K562 (cell line): ENCODE measurements at regions not wholly inside any gene's neighbourhood (a gene's known extent, or its start where the extent isn't known, plus 50 kb on each side); places are given as distances from the start of the nearest gene placed in this dataset.

Experiments
- ATAC-seq: fragments of 200-7000 bp; cut with Tn5 transposase; 3 replicates; pipeline ENCODE4 v1.9.1; 2020; ENCODE audit warnings: moderate library complexity
- BruUV-seq: library from RNA; stranded (reverse); fragments of 400-500 nt; replicated peaks from 2 replicates; lab custom pipeline; 2021; lab: Mats Ljungman, UMichigan
- CTCF ChIA-PET: fragments of 300-600 bp; formaldehyde crosslinking; extraction: SDS; loops from one replicate; lab custom pipeline; 2021; ENCODE audit warnings: low intra/inter-chr PET ratio; lab: Yijun Ruan, JAX
- POLR2A ChIA-PET: fragments of 300-600, 350-650 bp; sonication (Branson Sonifier 250); formaldehyde crosslinking; extraction: SDS; loops from one replicate; lab custom pipeline; 2021; ENCODE audit warnings: antibody characterized with exemption, inconsistent platforms; lab: Yijun Ruan, JAX
- DNase-seq, 4 experiments: peaks; one replicate each; pipeline versions ENCODE4 v3.0.0 to v3.0.0-alpha.2; 2011 to 2018; ENCODE audit warnings: low spot score in 3 of 4, mixed read lengths in 3 of 4; ENCODE audit errors: extremely low read depth in 1 of 4
- FAIRE-seq: peaks from 2 replicates; lab custom pipeline; 2011; peaks lifted over from hg19 to GRCh38; lab: Jason Lieb, UNC
- H2AFZ ChIP-seq: 2 replicates; pipeline ENCODE4 v1.6.0; 2011; ENCODE audit warnings: low read depth, low read length, control low read depth, inconsistent platforms
- H3K27ac ChIP-seq: fragments of 200-600 bp; 3 replicates; pipeline ENCODE4 v1.8.0; 2011; ENCODE audit warnings: low read depth, mild to moderate bottlenecking, control low read depth, inconsistent platforms, low read length, moderate library complexity, mixed read lengths; ENCODE audit errors: extremely low read depth
- H3K27me3 ChIP-seq, 2 experiments: fragments of 300-600 bp in 1 of 2; 2 replicates in 1 of 2; 3 replicates in 1 of 2; pipeline versions ENCODE4 v1.6.0 to v1.8.0; 2011; ENCODE audit warnings: inconsistent platforms in 2 of 2, low read length in 2 of 2, mild to moderate bottlenecking in 1 of 2, mixed read lengths in 1 of 2, moderate library complexity in 1 of 2; ENCODE audit not compliant: control insufficient read depth in 2 of 2, insufficient read depth in 2 of 2
- H3K36me3 ChIP-seq: fragments of 300-600 bp; 3 replicates; pipeline ENCODE4 v1.8.0; 2011; ENCODE audit warnings: mild to moderate bottlenecking, low read length, inconsistent platforms; ENCODE audit not compliant: control insufficient read depth, insufficient read depth
- H3K4me1 ChIP-seq, 2 experiments: fragments of 200-600 bp in 1 of 2; replicated peaks in 1 of 2; 2 replicates in 1 of 2; 3 replicates in 1 of 2; pipeline versions ENCODE4 v1.5.1 to v1.8.0; 2011; ENCODE audit warnings: inconsistent platforms in 2 of 2, low read length in 2 of 2, mild to moderate bottlenecking in 1 of 2, mixed read lengths in 1 of 2, moderate library complexity in 1 of 2; ENCODE audit not compliant: control insufficient read depth in 2 of 2, insufficient read depth in 2 of 2
- H3K4me2 ChIP-seq: 2 replicates; pipeline ENCODE4 v1.6.1; 2011; ENCODE audit warnings: low read length, control low read depth, inconsistent platforms, mixed read lengths; ENCODE audit not compliant: insufficient read depth
- H3K4me3 ChIP-seq: fragments of 200-600 bp; sonication (generic), shearing (Covaris generic); 2 replicates; pipeline ENCODE4 v1.5.1; 2016; ENCODE audit warnings: control low read depth, inconsistent platforms
- H3K79me2 ChIP-seq: fragments of 200-600 bp; 3 replicates; pipeline ENCODE4 v1.8.0; 2011; ENCODE audit warnings: low read length, inconsistent platforms; ENCODE audit not compliant: control insufficient read depth, insufficient read depth
- H3K9ac ChIP-seq, 2 experiments: 2 replicates each; pipeline versions ENCODE4 v1.6.0 to v1.6.1; 2011; ENCODE audit warnings: low read depth in 2 of 2, low read length in 2 of 2, control low read depth in 1 of 2, inconsistent platforms in 1 of 2, mild to moderate bottlenecking in 1 of 2, mixed read lengths in 1 of 2; ENCODE audit not compliant: insufficient read depth in 1 of 2
- H3K9me1 ChIP-seq: one replicate; pipeline ENCODE4 v1.6.0; 2011; ENCODE audit warnings: inconsistent platforms, mild to moderate bottlenecking, low read length, moderate library complexity; ENCODE audit not compliant: control insufficient read depth, insufficient read depth
- H3K9me3 ChIP-seq: replicated peaks from 2 replicates; pipeline ENCODE4 v1.5.1; 2011; ENCODE audit warnings: low read depth, low read length, inconsistent platforms; ENCODE audit not compliant: control insufficient read depth, insufficient read depth
- H4K20me1 ChIP-seq: replicated peaks from 2 replicates; pipeline ENCODE4 v1.6.1; 2011; ENCODE audit warnings: low read length, inconsistent platforms, mixed read lengths; ENCODE audit not compliant: control insufficient read depth, insufficient read depth
- ARHGAP35 ChIP-seq: fragments of 450-650 bp; IDR thresholded peaks from 2 replicates; pipeline ENCODE4 v1.6.1; 2018; ENCODE audit not compliant: partially characterized antibody
- ARID1B ChIP-seq: fragments of 450-650 bp; IDR thresholded peaks from 2 replicates; pipeline ENCODE4 v1.6.1; 2016; ENCODE audit warnings: antibody characterized with exemption, mild to moderate bottlenecking, inconsistent platforms
- CBFA2T2 ChIP-seq: fragments of 450-650 bp; conservative IDR thresholded peaks from 2 replicates; pipeline ENCODE4 v1.6.1; 2017; ENCODE audit warnings: mild to moderate bottlenecking
- CGGBP1 ChIP-seq: fragments of 250-450 bp; sonication (Bioruptor Pico); IDR thresholded peaks from 2 replicates; pipeline ENCODE4 v1.9.0; 2021; ENCODE audit warnings: mild to moderate bottlenecking
- DMBX1 ChIP-seq: fragments of 250-450 bp; sonication (Bioruptor Pico); IDR thresholded peaks from 2 replicates; pipeline ENCODE4 v1.8.0; 2022; ENCODE audit warnings: inconsistent platforms, mild to moderate bottlenecking, moderate library complexity, borderline replicate concordance
- IRF1 ChIP-seq: sonication (generic); formaldehyde crosslinking; IDR thresholded peaks from 2 replicates; pipeline ENCODE4 v1.8.0; 2022; ENCODE audit warnings: missing genetic modification reagents, mild to moderate bottlenecking, borderline replicate concordance
- MECOM ChIP-seq: fragments of 250-450 bp; sonication (Bioruptor Pico); IDR thresholded peaks from 2 replicates; pipeline ENCODE4 v1.8.0; 2022; ENCODE audit warnings: inconsistent platforms
- NKRF ChIP-seq: fragments of 450-650 bp; IDR thresholded peaks from 2 replicates; pipeline ENCODE4 v1.6.1; 2016; ENCODE audit warnings: borderline replicate concordance
- PHF21A ChIP-seq: fragments of 450-650 bp; IDR thresholded peaks from 2 replicates; pipeline ENCODE4 v1.6.1; 2017; ENCODE audit warnings: low read depth, borderline replicate concordance
- SFPQ ChIP-seq: fragments of 200-400 bp; formaldehyde crosslinking; IDR thresholded peaks from 2 replicates; pipeline ENCODE4 v1.6.1; 2017; ENCODE audit warnings: mild to moderate bottlenecking, low read depth, low read length, moderate library complexity
- SREBF1 ChIP-seq: fragments of 150-350 bp; IDR thresholded peaks from 2 replicates; pipeline ENCODE4 v1.6.1; 2014; ENCODE audit warnings: antibody characterized with exemption, low read depth, low read length, borderline replicate concordance
- U2AF1 ChIP-seq: fragments of 200-400 bp; formaldehyde crosslinking; optimal IDR thresholded peaks from 2 replicates; pipeline ENCODE3; 2017; ENCODE audit warnings: mild to moderate bottlenecking, low read depth, low read length, moderate library complexity
- XRCC5 ChIP-seq: fragments of 200-400 bp; formaldehyde crosslinking; IDR thresholded peaks from 2 replicates; pipeline ENCODE4 v1.6.1; 2017; ENCODE audit warnings: low read depth, mild to moderate bottlenecking, low read length
- ZNF224 ChIP-seq: sonication (generic); formaldehyde crosslinking; IDR thresholded peaks from 2 replicates; pipeline ENCODE4 v1.8.0; 2022; ENCODE audit warnings: mild to moderate bottlenecking, missing genetic modification reagents
- ZNF280A ChIP-seq: fragments of 450-650 bp; IDR thresholded peaks from 2 replicates; pipeline ENCODE4 v1.6.1; 2018; ENCODE audit warnings: mild to moderate bottlenecking, low read depth; ENCODE audit not compliant: partially characterized antibody
- WGBS: fragments of 100-300 bp; shearing (Covaris generic); methylation state at CpG from one replicate; pipeline ENCODE4 v1.1.6; 2016; ENCODE audit warnings: low coverage, mixed read lengths; ENCODE audit not compliant: insufficient coverage; ENCODE audit errors: missing lambda C conversion rate; 5-methylcytosine and 5-hydroxymethylcytosine counted together
- in situ Hi-C: fragments of 300-500 bp; cut with MboI; formaldehyde crosslinking; loops from 4 replicates; pipeline ENCODE4 v1.15.0; 2018; ENCODE audit warnings: inconsistent platforms, mixed read lengths
- intact Hi-C: fragments of 100-400 bp; cut with micrococcal nuclease; formaldehyde crosslinking; loops from 2 replicates; pipeline ENCODE4 v1.14.2; 2022

GRCh38 chr5:5929291-5930020 lies 448.9 kb downstream of the MED10 start:
- in situ Hi-C loops: no loop called here
- Histone ChIP-seq H3K4me3 (no peak overlapping the region), H3K36me3 (no peaks in the 10 kb centered on the region), H3K27me3 (peaks cover 3 to 13% of the 10 kb centered on the region in 2 experiments; a peak in 2 of 5 replicates), H3K4me2 (no peak overlapping the region), H3K27ac (no peak overlapping the region), H3K9me3 (no peaks in the 10 kb centered on the region), H2AFZ (no peak overlapping the region), H4K20me1 (0 out of 2 replicates have a peak, but pooled peaks cover 2% of the 10 kb centered on the region), H3K9ac (no peak overlapping the region), H3K79me2 (no peaks in the 10 kb centered on the region), H3K4me1 (no peaks in the 10 kb centered on the region), H3K9me1 (no peaks in the 10 kb centered on the region)
- BruUV-seq: no TSS peak
- POLR2A ChIA-PET: no interaction called here
- TF ChIP-seq ZNF224 (no peak), ZNF280A (no peak), ARHGAP35 (no peak), CBFA2T2 (no peak), NKRF (no peak), IRF1 (CRISPR knock-in tag) (no peak), SREBF1 (no peak), PHF21A (no peak), SFPQ (no peak), U2AF1 (no peak), ARID1B (no peak), XRCC5 (no peak), CGGBP1 (no peak), MECOM (CRISPR knock-in tag) (no peak), DMBX1 (no peak)
- ATAC-seq (no peak), FAIRE-seq (no peak), DNase-seq (no peak)
- WGBS: 2% methylated on average over 7 of the region's 7 CpGs
- CTCF ChIA-PET: no interaction called here
- intact Hi-C loops: no loop called here
